OCI-LY7 (cell line): ENCODE measurements at regions not wholly inside any gene's neighbourhood (a gene's known extent, or its start where the extent isn't known, plus 50 kb on each side); places are given as distances from the start of the nearest gene placed in this dataset.

Source experiments
- EZH2phosphoT487 ChIP-seq: fragments of 200-600 bp; sonication (generic); IDR thresholded peaks from 2 replicates; pipeline ENCODE4 v1.6.1; 2018; ENCODE audit warnings: low read depth, borderline replicate concordance, mild to moderate bottlenecking, mixed run types, antibody characterized with exemption, low read length, moderate library complexity, mixed read lengths
- TF ChIP-seq, protein P1 (sequence below): fragments of 200-600 bp; sonication (generic); conservative IDR thresholded peaks from 2 replicates; pipeline ENCODE4 v1.5.1; 2014; ENCODE audit warnings: mild to moderate bottlenecking, antibody characterized with exemption, low read length, moderate library complexity, mixed read lengths

DNA sequence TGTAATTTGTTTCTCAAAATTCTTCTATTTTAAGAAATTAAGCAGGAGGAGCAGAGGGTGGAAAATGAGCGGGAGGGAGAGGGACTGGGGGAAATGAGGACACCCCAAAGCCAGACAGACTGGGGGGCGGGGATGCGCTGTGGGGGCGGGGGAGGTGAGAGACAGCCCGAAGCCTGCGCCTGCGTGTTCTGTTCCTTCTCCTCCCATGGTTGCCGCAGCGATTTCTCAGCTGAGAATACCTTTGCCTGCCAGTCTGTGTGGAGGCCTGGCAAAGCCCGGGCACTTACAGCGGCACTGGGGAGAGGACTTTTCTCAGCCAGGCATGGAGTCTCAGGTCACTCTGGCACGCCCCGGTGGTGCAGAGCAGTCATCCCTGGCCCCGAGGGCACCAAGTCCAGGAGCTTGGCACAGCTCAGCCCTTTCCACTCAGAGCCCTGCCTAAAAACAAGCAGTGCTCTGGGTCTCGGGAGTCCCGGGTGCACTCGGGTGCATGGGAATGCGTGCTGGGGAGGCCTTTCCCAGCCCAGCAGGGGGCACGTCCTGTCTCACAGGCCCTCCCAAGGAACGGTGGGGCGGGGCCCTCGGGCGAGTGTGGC, 289.3 kb upstream of the HS6ST1 start:
- TF ChIP-seq, protein P1, sequence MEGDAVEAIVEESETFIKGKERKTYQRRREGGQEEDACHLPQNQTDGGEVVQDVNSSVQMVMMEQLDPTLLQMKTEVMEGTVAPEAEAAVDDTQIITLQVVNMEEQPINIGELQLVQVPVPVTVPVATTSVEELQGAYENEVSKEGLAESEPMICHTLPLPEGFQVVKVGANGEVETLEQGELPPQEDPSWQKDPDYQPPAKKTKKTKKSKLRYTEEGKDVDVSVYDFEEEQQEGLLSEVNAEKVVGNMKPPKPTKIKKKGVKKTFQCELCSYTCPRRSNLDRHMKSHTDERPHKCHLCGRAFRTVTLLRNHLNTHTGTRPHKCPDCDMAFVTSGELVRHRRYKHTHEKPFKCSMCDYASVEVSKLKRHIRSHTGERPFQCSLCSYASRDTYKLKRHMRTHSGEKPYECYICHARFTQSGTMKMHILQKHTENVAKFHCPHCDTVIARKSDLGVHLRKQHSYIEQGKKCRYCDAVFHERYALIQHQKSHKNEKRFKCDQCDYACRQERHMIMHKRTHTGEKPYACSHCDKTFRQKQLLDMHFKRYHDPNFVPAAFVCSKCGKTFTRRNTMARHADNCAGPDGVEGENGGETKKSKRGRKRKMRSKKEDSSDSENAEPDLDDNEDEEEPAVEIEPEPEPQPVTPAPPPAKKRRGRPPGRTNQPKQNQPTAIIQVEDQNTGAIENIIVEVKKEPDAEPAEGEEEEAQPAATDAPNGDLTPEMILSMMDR: no peak
- no peak for TF ChIP-seq EZH2phosphoT487
